ENCODE measurements at regions not wholly inside any gene's neighbourhood (a gene's known extent, or its start where the extent isn't known, plus 50 kb on each side); places are given as distances from the start of the nearest gene placed in this dataset.
A peak's percentile ranks its signal among the peaks of the same experiment; 100 is the strongest.

- Histone ChIP-seq H3K4me3 (ENCODE audit: low read length) (no peak overlapping the region), H3K4me1 (ENCODE audit: control insufficient read depth, insufficient read depth, low read length) (peaks cover 14% of the 10 kb centered on the region), H3K27me3 (ENCODE audit: control insufficient read depth, insufficient read depth, low read length) (no peaks in the 10 kb centered on the region), H3K27ac (ENCODE audit: low read length) (no peak overlapping the region), H3K9me3 (ENCODE audit: control insufficient read depth, low read depth, low read length) (no peaks in the 10 kb centered on the region), H3K36me3 (ENCODE audit: control insufficient read depth, insufficient read depth, low read length) (no peaks in the 10 kb centered on the region)
- 80% methylated on average over 1 of the region's 5 CpGs for WGBS (ENCODE audit: insufficient coverage, low lambda C conversion rate)
- no peak for DNase-seq
Measured at GRCh38 chr20:50342638-50343102, 152.0 kb downstream of the CEBPB start.

- Histone ChIP-seq H3K4me3 (ENCODE audit: low read length) (no peak overlapping the region), H3K4me1 (ENCODE audit: control insufficient read depth, insufficient read depth, low read length) (peaks cover 14% of the 10 kb centered on the region), H3K36me3 (ENCODE audit: control insufficient read depth, insufficient read depth, low read length) (no peaks in the 10 kb centered on the region), H3K27ac (ENCODE audit: low read length) (no peak overlapping the region), H3K27me3 (ENCODE audit: control insufficient read depth, insufficient read depth, low read length) (no peaks in the 10 kb centered on the region), H3K9me3 (ENCODE audit: control insufficient read depth, low read depth, low read length) (no peaks in the 10 kb centered on the region)
- whole genome bisulfite sequencing (ENCODE audit: insufficient coverage, low lambda C conversion rate), result no CpG with 5 or more reads among the region's 10 CpGs
- no peak for DNase-seq
Measured at GRCh38 chr20:50343125-50343489, 152.5 kb downstream of the CEBPB start.

- 80% methylated on average over 1 of the region's 25 CpGs for WGBS (ENCODE audit: insufficient coverage, low lambda C conversion rate)
- Histone ChIP-seq H3K27me3 (ENCODE audit: control insufficient read depth, insufficient read depth, low read length) (no peaks in the 10 kb centered on the region), H3K36me3 (ENCODE audit: control insufficient read depth, insufficient read depth, low read length) (no peaks in the 10 kb centered on the region), H3K9me3 (ENCODE audit: control insufficient read depth, low read depth, low read length) (no peaks in the 10 kb centered on the region), H3K4me3 (ENCODE audit: low read length) (no peak overlapping the region), H3K4me1 (ENCODE audit: control insufficient read depth, insufficient read depth, low read length) (peaks cover 9% of the 10 kb centered on the region), H3K27ac (ENCODE audit: low read length) (no peak overlapping the region)
- DNase-seq, result no peak
Measured at GRCh38 chr20:50343490-50344179, 153.0 kb downstream of the CEBPB start.

- Histone ChIP-seq H3K27me3 (ENCODE audit: control insufficient read depth, insufficient read depth, low read length) (no peaks in the 10 kb centered on the region), H3K27ac (ENCODE audit: low read length) (no peak overlapping the region)
- no peak for DNase-seq
Measured at GRCh38 chr20:50344232-50345071, 153.8 kb downstream of the CEBPB start.

GRCh38 chr20:50345712-50346373 lies 155.2 kb downstream of the CEBPB start:
- Histone ChIP-seq H3K9me3 (ENCODE audit: control insufficient read depth, low read depth, low read length) (no peaks in the 10 kb centered on the region), H3K4me3 (ENCODE audit: low read length) (no peak overlapping the region), H3K36me3 (ENCODE audit: control insufficient read depth, insufficient read depth, low read length) (no peaks in the 10 kb centered on the region), H3K4me1 (ENCODE audit: control insufficient read depth, insufficient read depth, low read length) (no peaks in the 10 kb centered on the region), H3K27ac (ENCODE audit: low read length) (peak overlapping the region; percentile 10), H3K27me3 (ENCODE audit: control insufficient read depth, insufficient read depth, low read length) (no peaks in the 10 kb centered on the region)
- DNase-seq, result no peak
- 88% methylated on average over 1 of the region's 6 CpGs for WGBS (ENCODE audit: insufficient coverage, low lambda C conversion rate)

More at GRCh38 chr20:50344232-50345071, 153.8 kb downstream of the CEBPB start:
- H3K4me3 ChIP-seq (ENCODE audit: low read length), result no peak overlapping the region
- no peaks in the 10 kb centered on the region for H3K9me3 ChIP-seq (ENCODE audit: control insufficient read depth, low read depth, low read length)
- no peaks in the 10 kb centered on the region for H3K36me3 ChIP-seq (ENCODE audit: control insufficient read depth, insufficient read depth, low read length)
- H3K4me1 ChIP-seq (ENCODE audit: control insufficient read depth, insufficient read depth, low read length), result peaks cover 2% of the 10 kb centered on the region
- 80% methylated on average over 1 of the region's 11 CpGs for WGBS (ENCODE audit: insufficient coverage, low lambda C conversion rate)

GRCh38 chr20:50346374-50347283 lies 156.0 kb downstream of the CEBPB start:
- peak in 1 of 2 donors; percentile 40 for DNase-seq
- Histone ChIP-seq H3K4me3 (ENCODE audit: low read length) (no peak overlapping the region), H3K36me3 (ENCODE audit: control insufficient read depth, insufficient read depth, low read length) (no peaks in the 10 kb centered on the region), H3K27ac (ENCODE audit: low read length) (peak overlapping the region; percentile 10), H3K27me3 (ENCODE audit: control insufficient read depth, insufficient read depth, low read length) (no peaks in the 10 kb centered on the region), H3K4me1 (ENCODE audit: control insufficient read depth, insufficient read depth, low read length) (no peaks in the 10 kb centered on the region), H3K9me3 (ENCODE audit: control insufficient read depth, low read depth, low read length) (no peaks in the 10 kb centered on the region)
- WGBS (ENCODE audit: insufficient coverage, low lambda C conversion rate), result 92% methylated on average over 2 of the region's 26 CpGs

GRCh38 chr20:50347284-50348063 lies 156.8 kb downstream of the CEBPB start:
- H3K36me3 ChIP-seq (ENCODE audit: control insufficient read depth, insufficient read depth, low read length), result no peaks in the 10 kb centered on the region
- H3K9me3 ChIP-seq (ENCODE audit: control insufficient read depth, low read depth, low read length), result no peaks in the 10 kb centered on the region
- H3K27ac ChIP-seq (ENCODE audit: low read length), result peak overlapping the region; percentile 16
- 100% methylated on average over 2 of the region's 13 CpGs for WGBS (ENCODE audit: insufficient coverage, low lambda C conversion rate)
- H3K4me3 ChIP-seq (ENCODE audit: low read length), result no peak overlapping the region
- H3K27me3 ChIP-seq (ENCODE audit: control insufficient read depth, insufficient read depth, low read length), result no peaks in the 10 kb centered on the region
- DNase-seq, result no peak
- no peaks in the 10 kb centered on the region for H3K4me1 ChIP-seq (ENCODE audit: control insufficient read depth, insufficient read depth, low read length)

- Histone ChIP-seq H3K4me3 (ENCODE audit: low read length) (no peak overlapping the region), H3K27ac (ENCODE audit: low read length) (no peak overlapping the region), H3K9me3 (ENCODE audit: control insufficient read depth, low read depth, low read length) (no peaks in the 10 kb centered on the region), H3K4me1 (ENCODE audit: control insufficient read depth, insufficient read depth, low read length) (no peaks in the 10 kb centered on the region), H3K27me3 (ENCODE audit: control insufficient read depth, insufficient read depth, low read length) (no peaks in the 10 kb centered on the region), H3K36me3 (ENCODE audit: control insufficient read depth, insufficient read depth, low read length) (no peaks in the 10 kb centered on the region)
- DNase-seq, result no peak
- WGBS (ENCODE audit: insufficient coverage, low lambda C conversion rate), result no CpG with 5 or more reads among the region's 6 CpGs
Measured at GRCh38 chr20:50348096-50348495, 157.5 kb downstream of the CEBPB start.

- H3K27ac ChIP-seq (ENCODE audit: low read length), result no peak overlapping the region
- H3K9me3 ChIP-seq (ENCODE audit: control insufficient read depth, low read depth, low read length), result no peaks in the 10 kb centered on the region
- H3K4me1 ChIP-seq (ENCODE audit: control insufficient read depth, insufficient read depth, low read length), result peaks cover 14% of the 10 kb centered on the region
- WGBS (ENCODE audit: insufficient coverage, low lambda C conversion rate), result 93% methylated on average over 3 of the region's 16 CpGs
- no peak for DNase-seq
- H3K27me3 ChIP-seq (ENCODE audit: control insufficient read depth, insufficient read depth, low read length), result no peaks in the 10 kb centered on the region
- H3K4me3 ChIP-seq (ENCODE audit: low read length), result no peak overlapping the region
- no peaks in the 10 kb centered on the region for H3K36me3 ChIP-seq (ENCODE audit: control insufficient read depth, insufficient read depth, low read length)
Measured at GRCh38 chr20:50350510-50351249, 159.5 kb upstream of the PTPN1 start.

All from large intestine (tissue), 3 donors.